Tibial nerve (tissue), 3 donors: ENCODE measurements at regions not wholly inside any gene's neighbourhood (a gene's known extent, or its start where the extent isn't known, plus 50 kb on each side); places are given as distances from the start of the nearest gene placed in this dataset.

ENCODE experiments used
- CTCF ChIP-seq, 5 experiments: fragments of 200-600 bp in 3 of 5; fragments of 450-650 bp in 2 of 5; sonication (generic) in 3 of 5; IDR thresholded peaks; one replicate each; pipeline ENCODE4 v1.5.1; 2016 to 2019; ENCODE audit warnings: antibody characterized with exemption in 5 of 5, mild to moderate bottlenecking in 3 of 5, moderate library complexity in 2 of 5
- POLR2A ChIP-seq, 2 donors: fragments of 450-650 bp; IDR thresholded peaks; one replicate each; pipeline ENCODE4 v1.6.1; 2017; ENCODE audit warnings: antibody characterized with exemption in 2 of 2, mild to moderate bottlenecking in 2 of 2, moderate library complexity in 2 of 2

DNA sequence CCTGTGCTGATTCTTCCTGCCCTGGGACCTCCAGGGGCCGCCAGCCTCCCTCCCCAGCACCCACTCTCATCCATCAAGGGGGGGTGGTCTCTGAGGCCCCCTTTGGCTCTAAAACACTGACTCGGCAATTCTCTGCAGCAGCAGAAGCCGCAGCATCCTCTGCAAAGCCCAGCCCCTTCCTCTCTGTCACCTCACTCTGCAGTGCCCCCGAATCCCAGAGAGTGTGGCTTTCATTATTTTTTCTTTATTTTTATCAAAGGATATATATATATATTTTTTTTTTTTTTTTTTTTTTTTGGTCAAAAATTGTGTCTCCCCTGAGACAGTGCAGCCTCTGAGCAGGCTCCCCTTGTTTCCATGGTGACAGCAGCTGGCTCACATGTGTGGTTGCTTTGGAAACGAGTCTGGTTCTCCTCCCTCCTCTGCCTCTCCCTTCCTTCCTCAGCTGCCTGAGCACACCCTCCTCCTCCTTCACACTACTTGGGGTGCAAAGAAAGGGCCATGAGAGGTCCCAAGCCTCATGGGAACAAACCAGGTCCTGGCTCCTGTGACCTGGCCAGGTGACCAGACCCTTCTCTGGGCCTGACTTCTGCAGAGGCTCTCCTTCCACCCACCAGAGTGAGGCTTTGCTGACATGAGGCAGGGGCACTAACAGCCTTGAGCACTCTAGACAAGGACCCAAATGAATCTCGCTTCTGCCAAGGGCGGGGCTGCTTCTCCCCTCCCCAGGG lies 100.5 kb downstream of the LRRC74A start:
- TF ChIP-seq CTCF (IDR thresholded peaks at IDR 0.05) = no peak
- no peak for TF ChIP-seq POLR2A (IDR thresholded peaks at IDR 0.05)
